ENCODE measurements at regions not wholly inside any gene's neighbourhood (a gene's known extent, or its start where the extent isn't known, plus 50 kb on each side); places are given as distances from the start of the nearest gene placed in this dataset.

GRCh38 chr4:8695237-8696219 is 103.0 kb downstream of the CPZ start:
- H3K9ac ChIP-seq (replicated peaks in 1 of 4; ENCODE audit: extremely low read depth in 1 of 4, low read depth in 3 of 4, low read length in 3 of 4) = no peak overlapping the region
- H2BK120ac ChIP-seq (replicated peaks; ENCODE audit: low read depth, low read length) = no peak overlapping the region
- H4K8ac ChIP-seq (ENCODE audit: extremely low read depth, insufficient read depth, low read length) = no peak overlapping the region
- H3K23ac ChIP-seq (ENCODE audit: insufficient read length) = no peak overlapping the region
- no peak overlapping the region for H3K4me3 ChIP-seq (ENCODE audit: extremely low read depth in 1 of 4, insufficient read depth in 2 of 4, low read depth in 3 of 4, low read length in 4 of 4)
- H2BK15ac ChIP-seq (ENCODE audit: low read length) = 0 out of 2 replicates have a peak overlapping the region, but pooled peaks have one; percentile 77
- H3K79me2 ChIP-seq (ENCODE audit: control insufficient read depth in 1 of 2, insufficient read depth in 2 of 2, low read length in 2 of 2) = no peaks in the 10 kb centered on the region
- no peak overlapping the region; the same call in 1 of the 2 replicates for H2BK12ac ChIP-seq (ENCODE audit: low read depth, low read length)
- no peak overlapping the region for H4K91ac ChIP-seq (replicated peaks; ENCODE audit: insufficient read length, low read length)
- H3K14ac ChIP-seq (ENCODE audit: insufficient read length) = no peak overlapping the region
- POLR2A ChIA-PET (ENCODE audit: partially characterized antibody) = no interaction called here
- H2BK20ac ChIP-seq (ENCODE audit: low read length) = no peak overlapping the region
- H3K9me3 ChIP-seq (ENCODE audit: insufficient read depth in 2 of 2, low read depth in 1 of 2, low read length in 1 of 2) = no peaks in the 10 kb centered on the region; a peak in 1 of 4 replicates
- H2AK5ac ChIP-seq (ENCODE audit: low read depth, low read length) = peak overlapping the region; percentile 48; the same call in 1 of the 2 replicates
- CTCF ChIA-PET (ENCODE audit: partially characterized antibody) = interaction anchor here (0.7 to 1.5 kb wide), 3 partner anchors 8 to 192 kb away, joined by 3 to 4 read pairs (median 4); no protein-coding TSS in a partner anchor
- 89% methylated on average over 18 of the region's 18 CpGs; no CpG with 5 or more reads in 1 of the 2 experiments for WGBS, 2 experiments (ENCODE audit: extremely low coverage in 1 of 2, insufficient coverage in 1 of 2, insufficient read length in 1 of 2, insufficient replicate concordance in 2 of 2, low coverage in 1 of 2, low lambda C conversion rate in 2 of 2, missing lambda C conversion rate in 1 of 2)
- H4K20me1 ChIP-seq (replicated peaks in 1 of 2; ENCODE audit: control insufficient read depth in 1 of 2, insufficient read depth in 2 of 2, low read length in 2 of 2) = no peaks in the 10 kb centered on the region
- no peak overlapping the region for H2AFZ ChIP-seq (ENCODE audit: low read length)
- DNase-seq (ENCODE audit: low read depth in 1 of 2, low spot score in 2 of 2) (peak in 1 of 2 experiments; percentile 35), FAIRE-seq (no peak)
- H3K4me1 ChIP-seq (replicated peaks in 1 of 4; ENCODE audit: control insufficient read depth in 3 of 4, insufficient read depth in 4 of 4, low read length in 3 of 4) = peaks cover 0 to 3% (median 0%) of the 10 kb centered on the region in 4 experiments; a peak in 1 of 7 replicates
- no peaks in the 10 kb centered on the region for H3K23me2 ChIP-seq (ENCODE audit: low read depth, low read length)
- no peak overlapping the region for H4K5ac ChIP-seq (ENCODE audit: insufficient read length, low read depth, low read length)
- no peak overlapping the region for H2BK5ac ChIP-seq (ENCODE audit: low read depth, low read length)
- H3K4me2 ChIP-seq (ENCODE audit: insufficient read depth in 1 of 2, low read depth in 2 of 2, low read length in 2 of 2) = no peak overlapping the region
- H3K4ac ChIP-seq (replicated peaks; ENCODE audit: insufficient read length, low read depth, low read length) = no peak overlapping the region
- no peaks in the 10 kb centered on the region for H3K79me1 ChIP-seq (ENCODE audit: low read depth, low read length)
- H3K36me3 ChIP-seq (ENCODE audit: control insufficient read depth in 2 of 4, insufficient read depth in 4 of 4, low read length in 3 of 4) = no peaks in the 10 kb centered on the region
- H3K56ac ChIP-seq (replicated peaks; ENCODE audit: insufficient read length, low read depth, low read length) = no peak overlapping the region
- H3K27me3 ChIP-seq (replicated peaks in 1 of 4; ENCODE audit: control insufficient read depth in 3 of 4, extremely low read depth in 1 of 4, insufficient read depth in 3 of 4, low read length in 3 of 4) = peaks cover 0 to 3% (median under 1%) of the 10 kb centered on the region in 4 experiments; a peak in 2 of 7 replicates
- no peak overlapping the region for H3K27ac ChIP-seq (ENCODE audit: low read depth, low read length)
- H3K18ac ChIP-seq (ENCODE audit: extremely low read depth, low read length) = no peak overlapping the region
- no peak for TF ChIP-seq BRCA1 (IDR thresholded peaks at IDR 0.05; ENCODE audit: low read depth, low read length)
- TF ChIP-seq POU5F1 (IDR thresholded peaks at IDR 0.05; ENCODE audit: low read depth, low read length) = no peak
- no peak for TF ChIP-seq KDM5A (IDR thresholded peaks at IDR 0.05; ENCODE audit: low read length)
- TF ChIP-seq SP1 (IDR thresholded peaks at IDR 0.05; ENCODE audit: low read depth, low read length) = no peak
- no peak for TF ChIP-seq E2F6 (IDR thresholded peaks at IDR 0.05)
- TF ChIP-seq CTBP2 (IDR thresholded peaks at IDR 0.05; ENCODE audit: borderline replicate concordance, insufficient read depth, insufficient read length, low read length) = no peak
- no peak for TF ChIP-seq SIN3A (conservative IDR thresholded peaks at IDR 0.05 in 1 of 2, IDR thresholded peaks at IDR 0.05 in 1 of 2; ENCODE audit: low read depth in 1 of 2, low read length in 2 of 2)
- no peak for TF ChIP-seq JUND (IDR thresholded peaks at IDR 0.05; ENCODE audit: low read length)
- TF ChIP-seq YY1 (IDR thresholded peaks at IDR 0.05; ENCODE audit: low read depth, low read length) = no peak
- TF ChIP-seq TBP (IDR thresholded peaks at IDR 0.05; ENCODE audit: low read depth, low read length) = no peak
- TF ChIP-seq POLR2AphosphoS5 (IDR thresholded peaks at IDR 0.05; ENCODE audit: low read depth, low read length) = no peak

Measured in H1 (cell line).